Tibial nerve (tissue), 4 donors: ENCODE measurements at regions not wholly inside any gene's neighbourhood (a gene's known extent, or its start where the extent isn't known, plus 50 kb on each side); places are given as distances from the start of the nearest gene placed in this dataset.

Experiments
- DNase-seq, 2 donors: peaks; one replicate each; pipeline ENCODE4 v3.0.0-alpha.2; 2019; ENCODE audit warnings: low spot score in 2 of 2
- H3K27ac ChIP-seq, 4 donors: fragments of 200-600 bp; sonication (generic) in 3 of 4; one replicate each; pipeline ENCODE4 v1.5.1; 2017 to 2019; ENCODE audit warnings: mild to moderate bottlenecking in 1 of 4
- H3K27me3 ChIP-seq, 2 donors: fragments of 200-600 bp; sonication (generic) in 1 of 2; one replicate each; pipeline versions ENCODE4 v1.5.1 to v1.6.0; 2017 to 2019
- H3K36me3 ChIP-seq, 3 donors: fragments of 200-600 bp; sonication (generic); one replicate each; pipeline ENCODE4 v1.5.1; 2018 to 2019
- H3K4me1 ChIP-seq, 4 donors: fragments of 200-600 bp; sonication (generic) in 3 of 4; one replicate each; pipeline ENCODE4 v1.5.1; 2017 to 2019
- H3K4me3 ChIP-seq, 4 donors: fragments of 200-600 bp; sonication (generic) in 3 of 4; one replicate each; pipeline ENCODE4 v1.5.1; 2017 to 2019; ENCODE audit warnings: mild to moderate bottlenecking in 1 of 4, moderate library complexity in 1 of 4
- H3K9me3 ChIP-seq, 4 donors: fragments of 200-600 bp; sonication (generic) in 3 of 4; one replicate each; pipeline ENCODE4 v1.5.1; 2017 to 2019
- CTCF ChIP-seq, 5 experiments: fragments of 200-600 bp in 3 of 5; fragments of 450-650 bp in 2 of 5; sonication (generic) in 3 of 5; IDR thresholded peaks; one replicate each; pipeline ENCODE4 v1.5.1; 2016 to 2019; ENCODE audit warnings: antibody characterized with exemption in 5 of 5, mild to moderate bottlenecking in 3 of 5, moderate library complexity in 2 of 5
- EP300 ChIP-seq, 2 donors: sonication (generic); formaldehyde crosslinking; IDR thresholded peaks; one replicate each; pipeline ENCODE4 v1.6.1; 2017; ENCODE audit warnings: antibody characterized with exemption in 2 of 2, mild to moderate bottlenecking in 1 of 2
- POLR2A ChIP-seq, 2 donors: fragments of 450-650 bp; IDR thresholded peaks; one replicate each; pipeline ENCODE4 v1.6.1; 2017; ENCODE audit warnings: antibody characterized with exemption in 2 of 2, mild to moderate bottlenecking in 2 of 2, moderate library complexity in 2 of 2
- WGBS, 2 donors: methylation state at CpG; one replicate each; pipeline ENCODE4 v1.1.5; 2018; 5-methylcytosine and 5-hydroxymethylcytosine counted together

GRCh38 chr6:92942549-92942948 lies 476.8 kb downstream of the EPHA7 start:
- Histone ChIP-seq H3K27ac (no peak overlapping the region), H3K27me3 (no peaks in the 10 kb centered on the region)
- TF ChIP-seq EP300 (IDR thresholded peaks at IDR 0.05) (no peak), CTCF (IDR thresholded peaks at IDR 0.05) (no peak), POLR2A (IDR thresholded peaks at IDR 0.05) (no peak)

GRCh38 chr6:92934625-92935024 lies 484.7 kb downstream of the EPHA7 start:
- H3K4me1 ChIP-seq: no peaks in the 10 kb centered on the region
- no peaks in the 10 kb centered on the region for H3K27me3 ChIP-seq
- no peak overlapping the region for H3K27ac ChIP-seq
- DNase-seq: no peak
- H3K4me3 ChIP-seq: no peak overlapping the region
- no peaks in the 10 kb centered on the region for H3K36me3 ChIP-seq
- 75 to 86% methylated on average over 1 of the region's 1 CpG for WGBS, 2 donors
- no peak for TF ChIP-seq CTCF (IDR thresholded peaks at IDR 0.05)
- TF ChIP-seq EP300 (IDR thresholded peaks at IDR 0.05): no peak
- TF ChIP-seq POLR2A (IDR thresholded peaks at IDR 0.05): no peak
- no peaks in the 10 kb centered on the region for H3K9me3 ChIP-seq

More at GRCh38 chr6:92942549-92942948, 476.8 kb downstream of the EPHA7 start:
- H3K4me1 ChIP-seq: no peaks in the 10 kb centered on the region
- H3K36me3 ChIP-seq: no peaks in the 10 kb centered on the region
- H3K9me3 ChIP-seq: no peaks in the 10 kb centered on the region
- no peak for DNase-seq
- H3K4me3 ChIP-seq: no peak overlapping the region

- WGBS, 2 donors: 66 to 77% methylated on average over 5 of the region's 5 CpGs
- no peak overlapping the region for H3K27ac ChIP-seq
- no peaks in the 10 kb centered on the region for H3K4me1 ChIP-seq
- H3K4me3 ChIP-seq: no peak overlapping the region
- no peaks in the 10 kb centered on the region for H3K9me3 ChIP-seq
- no peaks in the 10 kb centered on the region for H3K36me3 ChIP-seq
- no peak for TF ChIP-seq EP300 (IDR thresholded peaks at IDR 0.05)
- TF ChIP-seq POLR2A (IDR thresholded peaks at IDR 0.05): no peak
- TF ChIP-seq CTCF (IDR thresholded peaks at IDR 0.05): no peak
- no peak for DNase-seq
- H3K27me3 ChIP-seq: no peaks in the 10 kb centered on the region
These were observed 489.2 kb downstream of the EPHA7 start for GRCh38 chr6:92930171-92930570.

GRCh38 chr6:92922216-92922806 lies 497.0 kb downstream of the EPHA7 start:
- no peak for DNase-seq
- WGBS, 2 donors: 60 to 64% methylated on average over 4 to 5 of the region's 5 CpGs
- no peaks in the 10 kb centered on the region for H3K9me3 ChIP-seq
- H3K4me1 ChIP-seq: no peaks in the 10 kb centered on the region
- no peak overlapping the region for H3K4me3 ChIP-seq
- no peaks in the 10 kb centered on the region for H3K36me3 ChIP-seq
- no peaks in the 10 kb centered on the region for H3K27me3 ChIP-seq
- H3K27ac ChIP-seq: no peak overlapping the region
- TF ChIP-seq POLR2A (IDR thresholded peaks at IDR 0.05): no peak
- TF ChIP-seq CTCF (IDR thresholded peaks at IDR 0.05): no peak
- no peak for TF ChIP-seq EP300 (IDR thresholded peaks at IDR 0.05)

GRCh38 chr6:92915466-92915865 lies 503.9 kb downstream of the EPHA7 start:
- H3K36me3 ChIP-seq: no peaks in the 10 kb centered on the region
- 91% methylated on average over 2 of the region's 2 CpGs for WGBS, 2 donors
- no peak for TF ChIP-seq EP300 (IDR thresholded peaks at IDR 0.05)
- no peak for TF ChIP-seq CTCF (IDR thresholded peaks at IDR 0.05)
- TF ChIP-seq POLR2A (IDR thresholded peaks at IDR 0.05): no peak
- DNase-seq: no peak
- no peaks in the 10 kb centered on the region for H3K27me3 ChIP-seq
- H3K4me3 ChIP-seq: no peak overlapping the region
- H3K27ac ChIP-seq: no peak overlapping the region
- no peaks in the 10 kb centered on the region for H3K4me1 ChIP-seq
- no peaks in the 10 kb centered on the region for H3K9me3 ChIP-seq
